MCF 10A (cell line): ENCODE measurements at regions not wholly inside any gene's neighbourhood (a gene's known extent, or its start where the extent isn't known, plus 50 kb on each side); places are given as distances from the start of the nearest gene placed in this dataset.

ENCODE experiments used
- BruUV-seq: library from RNA; stranded (reverse); fragments of 400-500 nt; replicated peaks from 2 replicates; lab custom pipeline; 2021; lab: Mats Ljungman, UMichigan
- CTCF ChIA-PET: fragments of 300-600 bp; sonication (Branson Sonifier 250); formaldehyde crosslinking; extraction: SDS; loops from one replicate; lab custom pipeline; 2021; ENCODE audit warnings: antibody characterized with exemption, inconsistent platforms; lab: Yijun Ruan, JAX
- POLR2A ChIA-PET: fragments of 300-600, 350-650 bp; sonication (Branson Sonifier 250); formaldehyde crosslinking; extraction: SDS; loops from one replicate; lab custom pipeline; 2020; ENCODE audit warnings: antibody characterized with exemption, inconsistent platforms; lab: Yijun Ruan, JAX
- DNase-seq: peaks from one replicate; pipeline ENCODE4 v3.0.0-alpha.2; 2018; ENCODE audit not compliant: unreplicated experiment
- H3K27ac Mint-ChIP-seq: one replicate; pipeline ENCODE4 v1.8.0; 2022; ENCODE audit warnings: mild to moderate bottlenecking, low read depth, mixed read lengths; ENCODE audit not compliant: unreplicated experiment
- H3K27me3 Mint-ChIP-seq: one replicate; pipeline ENCODE4 v1.8.0; 2022; ENCODE audit warnings: mixed read lengths; ENCODE audit not compliant: insufficient read depth, unreplicated experiment
- H3K36me3 Mint-ChIP-seq: one replicate; pipeline ENCODE4 v1.8.0; 2022; ENCODE audit warnings: mild to moderate bottlenecking, moderate library complexity, mixed read lengths; ENCODE audit not compliant: insufficient read depth, unreplicated experiment
- H3K4me1 Mint-ChIP-seq: one replicate; pipeline ENCODE4 v1.8.0; 2022; ENCODE audit warnings: mixed read lengths; ENCODE audit not compliant: insufficient read depth, unreplicated experiment
- H3K4me3 Mint-ChIP-seq: one replicate; pipeline ENCODE4 v1.8.0; 2022; ENCODE audit warnings: mild to moderate bottlenecking, moderate library complexity, mixed read lengths; ENCODE audit not compliant: unreplicated experiment
- H3K9me3 Mint-ChIP-seq: one replicate; pipeline ENCODE4 v1.8.0; 2022; ENCODE audit warnings: mixed read lengths; ENCODE audit not compliant: unreplicated experiment
- intact Hi-C: fragments of 100-400 bp; cut with micrococcal nuclease; formaldehyde crosslinking; loops from 2 replicates; pipeline ENCODE4 v1.14.1; 2022
- TF ChIP-seq, protein P1 (sequence below): fragments of 200-600 bp; IDR thresholded peaks from one replicate; pipeline ENCODE4 v1.8.0; 2022; ENCODE audit warnings: antibody characterized with exemption, mild to moderate bottlenecking; ENCODE audit not compliant: unreplicated experiment

- TF ChIP-seq, protein P1, sequence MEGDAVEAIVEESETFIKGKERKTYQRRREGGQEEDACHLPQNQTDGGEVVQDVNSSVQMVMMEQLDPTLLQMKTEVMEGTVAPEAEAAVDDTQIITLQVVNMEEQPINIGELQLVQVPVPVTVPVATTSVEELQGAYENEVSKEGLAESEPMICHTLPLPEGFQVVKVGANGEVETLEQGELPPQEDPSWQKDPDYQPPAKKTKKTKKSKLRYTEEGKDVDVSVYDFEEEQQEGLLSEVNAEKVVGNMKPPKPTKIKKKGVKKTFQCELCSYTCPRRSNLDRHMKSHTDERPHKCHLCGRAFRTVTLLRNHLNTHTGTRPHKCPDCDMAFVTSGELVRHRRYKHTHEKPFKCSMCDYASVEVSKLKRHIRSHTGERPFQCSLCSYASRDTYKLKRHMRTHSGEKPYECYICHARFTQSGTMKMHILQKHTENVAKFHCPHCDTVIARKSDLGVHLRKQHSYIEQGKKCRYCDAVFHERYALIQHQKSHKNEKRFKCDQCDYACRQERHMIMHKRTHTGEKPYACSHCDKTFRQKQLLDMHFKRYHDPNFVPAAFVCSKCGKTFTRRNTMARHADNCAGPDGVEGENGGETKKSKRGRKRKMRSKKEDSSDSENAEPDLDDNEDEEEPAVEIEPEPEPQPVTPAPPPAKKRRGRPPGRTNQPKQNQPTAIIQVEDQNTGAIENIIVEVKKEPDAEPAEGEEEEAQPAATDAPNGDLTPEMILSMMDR = no peak
- Mint-ChIP-seq H3K36me3 (no peaks in the 10 kb centered on the region), H3K27ac (no peak overlapping the region), H3K9me3 (no peaks in the 10 kb centered on the region), H3K4me3 (no peak overlapping the region), H3K27me3 (no peaks in the 10 kb centered on the region), H3K4me1 (no peaks in the 10 kb centered on the region)
- intact Hi-C loops = no loop called here
- no TSS peak for BruUV-seq
- POLR2A ChIA-PET = no interaction called here
- CTCF ChIA-PET = no interaction called here
- no peak for DNase-seq
Observed at GRCh38 chr12:88985631-88986030, 366.7 kb downstream of the DUSP6 start.

- no peaks in the 10 kb centered on the region for H3K4me1 Mint-ChIP-seq
- ChIA-PET POLR2A (no interaction called here), CTCF (no interaction called here)
- no peak for DNase-seq
- no peaks in the 10 kb centered on the region for H3K9me3 Mint-ChIP-seq
- BruUV-seq = no TSS peak
- TF ChIP-seq, protein P1 = no peak
- no peak overlapping the region for H3K4me3 Mint-ChIP-seq
- no peaks in the 10 kb centered on the region for H3K36me3 Mint-ChIP-seq
- intact Hi-C loops = no loop called here
- H3K27me3 Mint-ChIP-seq = no peaks in the 10 kb centered on the region
- H3K27ac Mint-ChIP-seq = no peak overlapping the region
Observed at GRCh38 chr12:88985011-88985410, 367.3 kb downstream of the DUSP6 start.

DNA sequence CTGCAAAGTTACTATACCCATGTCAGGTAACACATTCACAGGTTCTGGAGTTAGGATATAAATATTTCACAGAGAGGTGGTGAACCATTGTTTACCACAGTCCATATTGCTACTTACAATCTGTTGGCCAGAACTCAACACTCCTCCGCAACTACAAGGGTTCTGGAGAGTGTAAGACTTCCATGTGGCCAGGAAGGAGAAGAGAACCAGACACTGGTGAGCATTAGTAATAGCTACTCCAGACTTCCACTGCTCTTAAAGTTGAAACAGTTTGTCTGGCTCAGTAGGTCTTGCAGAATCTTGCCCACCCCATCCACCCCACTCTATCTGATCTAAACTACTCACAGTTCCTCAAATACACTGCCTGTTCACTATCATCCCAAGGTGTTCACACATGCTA lies 369.6 kb downstream of the DUSP6 start:
- H3K36me3 Mint-ChIP-seq = no peaks in the 10 kb centered on the region
- H3K9me3 Mint-ChIP-seq = no peaks in the 10 kb centered on the region
- TF ChIP-seq, protein P1 = no peak
- ChIA-PET POLR2A (interaction anchor here (0.5 kb wide), 1 partner anchor 14 kb away, joined by 3 read pairs; no protein-coding TSS in a partner anchor), CTCF (interaction anchor here (0.9 kb wide), 1 partner anchor 11 kb away, joined by 3 read pairs; no protein-coding TSS in a partner anchor)
- intact Hi-C loops = no loop called here
- H3K4me1 Mint-ChIP-seq = no peaks in the 10 kb centered on the region
- H3K4me3 Mint-ChIP-seq = no peak overlapping the region
- H3K27ac Mint-ChIP-seq = no peak overlapping the region
- H3K27me3 Mint-ChIP-seq = no peaks in the 10 kb centered on the region
- no peak for DNase-seq
- no TSS peak for BruUV-seq

- POLR2A ChIA-PET = no interaction called here
- Mint-ChIP-seq H3K27ac (no peak overlapping the region), H3K27me3 (no peaks in the 10 kb centered on the region), H3K36me3 (no peaks in the 10 kb centered on the region), H3K4me3 (no peak overlapping the region), H3K4me1 (no peaks in the 10 kb centered on the region), H3K9me3 (no peaks in the 10 kb centered on the region)
- TF ChIP-seq, protein P1 = no peak
- CTCF ChIA-PET = no interaction called here
- intact Hi-C loops = no loop called here
- BruUV-seq = no TSS peak
- no peak for DNase-seq
Observed at GRCh38 chr12:88977115-88977514, 375.2 kb downstream of the DUSP6 start.
